ENCODE measurements at regions not wholly inside any gene's neighbourhood (a gene's known extent, or its start where the extent isn't known, plus 50 kb on each side); places are given as distances from the start of the nearest gene placed in this dataset.

DNA sequence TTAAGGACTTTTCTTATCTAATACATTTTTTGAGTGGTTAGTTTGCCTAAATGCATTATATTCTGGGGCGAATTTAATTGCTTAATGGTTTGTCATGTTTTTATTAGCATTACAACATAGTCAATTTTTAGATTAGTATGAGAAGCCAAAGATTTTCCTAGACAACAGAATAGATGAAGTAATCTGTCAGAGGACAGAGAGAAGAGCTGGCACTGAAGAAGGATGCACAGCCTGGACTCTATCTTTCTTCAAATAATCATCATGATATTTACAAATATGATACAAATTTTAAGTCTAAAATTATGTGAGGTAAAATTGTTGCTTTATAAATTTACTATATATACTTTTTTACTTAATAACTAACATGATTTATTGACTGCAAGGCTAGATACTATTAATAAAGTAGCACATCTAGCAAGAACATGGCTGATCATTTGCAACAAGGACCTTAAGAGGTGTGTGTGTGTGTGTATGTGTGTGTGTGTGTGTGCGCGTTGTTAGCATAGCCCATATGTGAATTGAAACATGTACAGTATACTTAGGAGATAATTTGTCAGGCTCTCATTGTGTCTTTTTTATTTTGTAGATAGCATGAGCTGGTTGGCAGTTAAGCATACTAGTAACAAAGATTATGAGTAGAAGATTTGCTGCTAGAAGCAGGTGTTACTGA lies 752.2 kb downstream of the DCDC2C start:
- no peak overlapping the region for H3K4me3 ChIP-seq (ENCODE audit: low read depth, low read length)
- H3K9me3 ChIP-seq (ENCODE audit: control insufficient read depth, insufficient read depth, low read depth, low read length): no peaks in the 10 kb centered on the region
- POLR2A ChIA-PET: no interaction called here
- TF ChIP-seq HOXC10 (CRISPR knock-in tag; IDR thresholded peaks at IDR 0.05) (no peak), ZNF768 (tag by site-specific recombination; IDR thresholded peaks at IDR 0.05) (no peak), ZNF311 (tag by site-specific recombination; IDR thresholded peaks at IDR 0.05; ENCODE audit: borderline replicate concordance) (no peak), YY2 (tag by site-specific recombination; IDR thresholded peaks at IDR 0.05) (no peak), BCL11B (tag by site-specific recombination; IDR thresholded peaks at IDR 0.05; ENCODE audit: low read depth) (no peak), IKZF3 (tag by site-specific recombination; IDR thresholded peaks at IDR 0.05) (no peak), ZNF133 (tag by site-specific recombination; IDR thresholded peaks at IDR 0.05) (no peak), ZNF175 (tag by site-specific recombination; IDR thresholded peaks at IDR 0.05) (no peak), GLIS2 (tag by site-specific recombination; IDR thresholded peaks at IDR 0.05) (no peak), SP7 (tag by site-specific recombination; IDR thresholded peaks at IDR 0.05) (no peak), PRDM1 (tag by site-specific recombination; IDR thresholded peaks at IDR 0.05) (no peak), FEZF1 (tag by site-specific recombination; IDR thresholded peaks at IDR 0.05) (no peak), ZNF366 (tag by site-specific recombination; conservative IDR thresholded peaks at IDR 0.05) (no peak), ZNF660 (tag by site-specific recombination; IDR thresholded peaks at IDR 0.05) (no peak)
- TF ChIP-seq, protein P1, sequence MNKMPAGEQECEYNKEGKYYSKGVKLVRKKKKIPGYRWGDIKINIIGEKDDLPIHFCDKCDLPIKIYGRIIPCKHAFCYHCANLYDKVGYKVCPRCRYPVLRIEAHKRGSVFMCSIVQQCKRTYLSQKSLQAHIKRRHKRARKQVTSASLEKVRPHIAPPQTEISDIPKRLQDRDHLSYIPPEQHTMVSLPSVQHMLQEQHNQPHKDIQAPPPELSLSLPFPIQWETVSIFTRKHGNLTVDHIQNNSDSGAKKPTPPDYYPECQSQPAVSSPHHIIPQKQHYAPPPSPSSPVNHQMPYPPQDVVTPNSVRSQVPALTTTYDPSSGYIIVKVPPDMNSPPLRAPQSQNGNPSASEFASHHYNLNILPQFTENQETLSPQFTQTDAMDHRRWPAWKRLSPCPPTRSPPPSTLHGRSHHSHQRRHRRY (tag by site-specific recombination; IDR thresholded peaks at IDR 0.05): no peak
- TF ChIP-seq, protein P2, sequence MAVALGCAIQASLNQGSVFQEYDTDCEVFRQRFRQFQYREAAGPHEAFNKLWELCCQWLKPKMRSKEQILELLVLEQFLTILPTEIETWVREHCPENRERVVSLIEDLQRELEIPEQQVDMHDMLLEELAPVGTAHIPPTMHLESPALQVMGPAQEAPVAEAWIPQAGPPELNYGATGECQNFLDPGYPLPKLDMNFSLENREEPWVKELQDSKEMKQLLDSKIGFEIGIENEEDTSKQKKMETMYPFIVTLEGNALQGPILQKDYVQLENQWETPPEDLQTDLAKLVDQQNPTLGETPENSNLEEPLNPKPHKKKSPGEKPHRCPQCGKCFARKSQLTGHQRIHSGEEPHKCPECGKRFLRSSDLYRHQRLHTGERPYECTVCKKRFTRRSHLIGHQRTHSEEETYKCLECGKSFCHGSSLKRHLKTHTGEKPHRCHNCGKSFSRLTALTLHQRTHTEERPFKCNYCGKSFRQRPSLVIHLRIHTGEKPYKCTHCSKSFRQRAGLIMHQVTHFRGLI (tag by site-specific recombination; IDR thresholded peaks at IDR 0.05): no peak
- TF ChIP-seq, protein P3, sequence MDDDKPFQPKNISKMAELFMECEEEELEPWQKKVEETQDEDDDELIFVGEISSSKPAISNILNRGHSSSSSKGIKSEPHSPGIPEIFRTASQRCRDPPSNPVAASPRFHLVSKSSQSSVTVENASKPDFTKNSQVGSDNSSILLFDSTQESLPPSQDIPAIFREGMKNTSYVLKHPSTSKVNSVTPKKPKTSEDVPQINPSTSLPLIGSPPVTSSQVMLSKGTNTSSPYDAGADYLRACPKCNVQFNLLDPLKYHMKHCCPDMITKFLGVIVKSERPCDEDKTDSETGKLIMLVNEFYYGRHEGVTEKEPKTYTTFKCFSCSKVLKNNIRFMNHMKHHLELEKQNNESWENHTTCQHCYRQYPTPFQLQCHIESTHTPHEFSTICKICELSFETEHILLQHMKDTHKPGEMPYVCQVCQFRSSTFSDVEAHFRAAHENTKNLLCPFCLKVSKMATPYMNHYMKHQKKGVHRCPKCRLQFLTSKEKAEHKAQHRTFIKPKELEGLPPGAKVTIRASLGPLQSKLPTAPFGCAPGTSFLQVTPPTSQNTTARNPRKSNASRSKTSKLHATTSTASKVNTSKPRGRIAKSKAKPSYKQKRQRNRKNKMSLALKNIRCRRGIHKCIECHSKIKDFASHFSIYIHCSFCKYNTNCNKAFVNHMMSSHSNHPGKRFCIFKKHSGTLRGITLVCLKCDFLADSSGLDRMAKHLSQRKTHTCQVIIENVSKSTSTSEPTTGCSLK (tag by site-specific recombination; IDR thresholded peaks at IDR 0.05): no peak
- TF ChIP-seq, protein P4, sequence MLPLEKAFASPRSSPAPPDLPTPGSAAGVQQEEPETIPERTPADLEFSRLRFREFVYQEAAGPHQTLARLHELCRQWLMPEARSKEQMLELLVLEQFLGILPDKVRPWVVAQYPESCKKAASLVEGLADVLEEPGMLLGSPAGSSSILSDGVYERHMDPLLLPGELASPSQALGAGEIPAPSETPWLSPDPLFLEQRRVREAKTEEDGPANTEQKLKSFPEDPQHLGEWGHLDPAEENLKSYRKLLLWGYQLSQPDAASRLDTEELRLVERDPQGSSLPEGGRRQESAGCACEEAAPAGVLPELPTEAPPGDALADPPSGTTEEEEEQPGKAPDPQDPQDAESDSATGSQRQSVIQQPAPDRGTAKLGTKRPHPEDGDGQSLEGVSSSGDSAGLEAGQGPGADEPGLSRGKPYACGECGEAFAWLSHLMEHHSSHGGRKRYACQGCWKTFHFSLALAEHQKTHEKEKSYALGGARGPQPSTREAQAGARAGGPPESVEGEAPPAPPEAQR (tag by site-specific recombination; IDR thresholded peaks at IDR 0.05): no peak
- no peaks in the 10 kb centered on the region for H3K36me3 ChIP-seq (ENCODE audit: control insufficient read depth in 2 of 2, insufficient read depth in 1 of 2, low read length in 2 of 2)
- no peak overlapping the region for H3K27ac ChIP-seq (ENCODE audit: extremely low read depth, low read depth, low read length)
- CTCF ChIA-PET: no interaction called here
- H3K4me1 ChIP-seq (ENCODE audit: control insufficient read depth, insufficient read depth, low read length): no peaks in the 10 kb centered on the region

DNA sequence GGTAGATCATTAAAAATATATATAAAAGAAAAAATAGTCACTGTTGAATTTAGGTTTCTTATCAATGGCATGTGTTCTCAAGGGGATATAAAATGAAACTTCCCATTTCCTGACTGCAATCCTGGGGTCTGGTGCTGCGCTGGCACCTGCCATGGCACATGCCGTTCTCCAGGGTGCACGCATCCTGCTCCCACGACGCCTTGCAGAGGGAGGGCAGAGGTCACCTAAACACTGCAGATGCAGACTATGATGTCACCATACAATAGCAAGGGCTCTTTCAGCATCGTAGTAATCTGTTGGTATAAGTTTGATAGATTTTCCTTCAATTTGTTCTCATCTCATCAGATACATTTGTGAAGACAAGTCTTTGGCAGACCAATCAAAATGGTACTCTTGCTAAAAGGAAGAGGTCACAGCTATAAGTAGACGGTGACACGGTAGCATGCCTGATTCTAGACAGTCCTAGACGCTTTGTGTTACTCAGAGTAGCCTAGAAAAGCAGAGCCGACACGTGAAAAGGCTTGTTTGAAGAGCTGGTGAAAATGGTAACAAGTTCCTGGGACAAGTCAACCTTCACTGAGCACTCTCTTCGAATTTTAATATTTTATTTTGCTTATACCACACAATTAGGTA lies 761.4 kb downstream of the DCDC2C start:
- CTCF ChIA-PET: no interaction called here
- no peak overlapping the region for H3K27ac ChIP-seq (ENCODE audit: extremely low read depth, low read depth, low read length)
- H3K4me3 ChIP-seq (ENCODE audit: low read depth, low read length): no peak overlapping the region
- no peaks in the 10 kb centered on the region for H3K4me1 ChIP-seq (ENCODE audit: control insufficient read depth, insufficient read depth, low read length)
- no peaks in the 10 kb centered on the region for H3K36me3 ChIP-seq (ENCODE audit: control insufficient read depth in 2 of 2, insufficient read depth in 1 of 2, low read length in 2 of 2)
- H3K9me3 ChIP-seq (ENCODE audit: control insufficient read depth, insufficient read depth, low read depth, low read length): no peaks in the 10 kb centered on the region
- POLR2A ChIA-PET: no interaction called here
- TF ChIP-seq ZNF426 (tag by site-specific recombination; IDR thresholded peaks at IDR 0.05): no peak
- TF ChIP-seq HOXA7 (CRISPR knock-in tag; IDR thresholded peaks at IDR 0.05; ENCODE audit: borderline replicate concordance): no peak
- TF ChIP-seq, protein P5, sequence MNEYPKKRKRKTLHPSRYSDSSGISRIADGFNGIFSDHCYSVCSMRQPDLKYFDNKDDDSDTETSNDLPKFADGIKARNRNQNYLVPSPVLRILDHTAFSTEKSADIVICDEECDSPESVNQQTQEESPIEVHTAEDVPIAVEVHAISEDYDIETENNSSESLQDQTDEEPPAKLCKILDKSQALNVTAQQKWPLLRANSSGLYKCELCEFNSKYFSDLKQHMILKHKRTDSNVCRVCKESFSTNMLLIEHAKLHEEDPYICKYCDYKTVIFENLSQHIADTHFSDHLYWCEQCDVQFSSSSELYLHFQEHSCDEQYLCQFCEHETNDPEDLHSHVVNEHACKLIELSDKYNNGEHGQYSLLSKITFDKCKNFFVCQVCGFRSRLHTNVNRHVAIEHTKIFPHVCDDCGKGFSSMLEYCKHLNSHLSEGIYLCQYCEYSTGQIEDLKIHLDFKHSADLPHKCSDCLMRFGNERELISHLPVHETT (tag by site-specific recombination; IDR thresholded peaks at IDR 0.05): no peak
- TF ChIP-seq, protein P6, sequence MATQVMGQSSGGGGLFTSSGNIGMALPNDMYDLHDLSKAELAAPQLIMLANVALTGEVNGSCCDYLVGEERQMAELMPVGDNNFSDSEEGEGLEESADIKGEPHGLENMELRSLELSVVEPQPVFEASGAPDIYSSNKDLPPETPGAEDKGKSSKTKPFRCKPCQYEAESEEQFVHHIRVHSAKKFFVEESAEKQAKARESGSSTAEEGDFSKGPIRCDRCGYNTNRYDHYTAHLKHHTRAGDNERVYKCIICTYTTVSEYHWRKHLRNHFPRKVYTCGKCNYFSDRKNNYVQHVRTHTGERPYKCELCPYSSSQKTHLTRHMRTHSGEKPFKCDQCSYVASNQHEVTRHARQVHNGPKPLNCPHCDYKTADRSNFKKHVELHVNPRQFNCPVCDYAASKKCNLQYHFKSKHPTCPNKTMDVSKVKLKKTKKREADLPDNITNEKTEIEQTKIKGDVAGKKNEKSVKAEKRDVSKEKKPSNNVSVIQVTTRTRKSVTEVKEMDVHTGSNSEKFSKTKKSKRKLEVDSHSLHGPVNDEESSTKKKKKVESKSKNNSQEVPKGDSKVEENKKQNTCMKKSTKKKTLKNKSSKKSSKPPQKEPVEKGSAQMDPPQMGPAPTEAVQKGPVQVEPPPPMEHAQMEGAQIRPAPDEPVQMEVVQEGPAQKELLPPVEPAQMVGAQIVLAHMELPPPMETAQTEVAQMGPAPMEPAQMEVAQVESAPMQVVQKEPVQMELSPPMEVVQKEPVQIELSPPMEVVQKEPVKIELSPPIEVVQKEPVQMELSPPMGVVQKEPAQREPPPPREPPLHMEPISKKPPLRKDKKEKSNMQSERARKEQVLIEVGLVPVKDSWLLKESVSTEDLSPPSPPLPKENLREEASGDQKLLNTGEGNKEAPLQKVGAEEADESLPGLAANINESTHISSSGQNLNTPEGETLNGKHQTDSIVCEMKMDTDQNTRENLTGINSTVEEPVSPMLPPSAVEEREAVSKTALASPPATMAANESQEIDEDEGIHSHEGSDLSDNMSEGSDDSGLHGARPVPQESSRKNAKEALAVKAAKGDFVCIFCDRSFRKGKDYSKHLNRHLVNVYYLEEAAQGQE (tag by site-specific recombination; IDR thresholded peaks at IDR 0.05): no peak
- no peak for TF ChIP-seq ZNF785 (tag by site-specific recombination; IDR thresholded peaks at IDR 0.05)
